ENCODE measurements at regions not wholly inside any gene's neighbourhood (a gene's known extent, or its start where the extent isn't known, plus 50 kb on each side); places are given as distances from the start of the nearest gene placed in this dataset.

GRCh38 chr16:64627288-64627687, 494.6 kb downstream of the CDH11 start:
- TF ChIP-seq CTCF (optimal IDR thresholded peaks at IDR 0.05 in 1 of 3, IDR thresholded peaks at IDR 0.05 in 1 of 3, conservative IDR thresholded peaks at IDR 0.05 in 1 of 3; ENCODE audit: extremely low read depth in 1 of 3, insufficient read depth in 2 of 3, low read length in 3 of 3) = no peak
- TF ChIP-seq EZH2 (IDR thresholded peaks at IDR 0.05; ENCODE audit: low read length) = no peak

Data from keratinocyte (primary cell).